ENCODE measurements at regions not wholly inside any gene's neighbourhood (a gene's known extent, or its start where the extent isn't known, plus 50 kb on each side); places are given as distances from the start of the nearest gene placed in this dataset.

GRCh38 chr6:163797296-163797845, 382.9 kb downstream of the QKI start:
- Histone ChIP-seq H3K36me3 (ENCODE audit: control insufficient read depth, insufficient read depth, low read length) (no peaks in the 10 kb centered on the region), H3K14ac (replicated peaks; ENCODE audit: low read depth, low read length) (no peak overlapping the region), H2BK5ac (ENCODE audit: low read depth, low read length, poor library complexity, severe bottlenecking) (no peak overlapping the region), H4K91ac (ENCODE audit: insufficient read depth, low read depth, low read length) (no peak overlapping the region), H3K23ac (ENCODE audit: low read depth, low read length) (no peak overlapping the region), H3K56ac (ENCODE audit: extremely low read depth, insufficient read depth, low read length) (no peak overlapping the region), H3K4me3 (ENCODE audit: insufficient read depth, low read depth, low read length) (no peak overlapping the region), H2BK15ac (ENCODE audit: low read depth, low read length) (no peak overlapping the region), H3K79me1 (ENCODE audit: low read depth in 1 of 2, low read length in 2 of 2) (no peaks in the 10 kb centered on the region), H3K18ac (ENCODE audit: low read depth, low read length) (no peak overlapping the region), H3K4ac (ENCODE audit: low read depth, low read length) (no peak overlapping the region), H4K5ac (ENCODE audit: low read depth, low read length) (no peak overlapping the region), H3K27ac (ENCODE audit: insufficient read depth, low read length) (no peak overlapping the region), H2AK5ac (ENCODE audit: low read depth, low read length) (no peak overlapping the region), H3K9ac (ENCODE audit: low read depth, low read length) (no peak overlapping the region), H3K9me1 (ENCODE audit: insufficient read depth, low read length) (no peaks in the 10 kb centered on the region), H3K4me1 (ENCODE audit: control insufficient read depth, insufficient read depth, low read length) (peaks cover 2% of the 10 kb centered on the region; the same call in 1 of the 2 replicates), H3K27me3 (ENCODE audit: control insufficient read depth, insufficient read depth, low read length) (no peaks in the 10 kb centered on the region), H4K8ac (ENCODE audit: low read depth in 2 of 2, low read length in 2 of 2) (no peak overlapping the region), H2BK20ac (ENCODE audit: low read depth, low read length) (no peak overlapping the region), H3K4me2 (ENCODE audit: low read depth, low read length) (no peak overlapping the region), H2BK120ac (ENCODE audit: low read depth, low read length) (no peak overlapping the region), H4K20me1 (ENCODE audit: insufficient read depth, low read length) (no peaks in the 10 kb centered on the region), H3K9me3 (ENCODE audit: control insufficient read depth, insufficient read depth, low read length) (no peaks in the 10 kb centered on the region), H2AK9ac (replicated peaks; ENCODE audit: low read depth, low read length, poor library complexity) (no peak overlapping the region), H2AFZ (replicated peaks; ENCODE audit: low read length, poor library complexity) (no peak overlapping the region)
- dilution Hi-C loops (cut with HindIII; ENCODE audit: low sequenced_read_pairs, unreplicated experiment): no loop called here
- in situ Hi-C loops (cut with MboI; ENCODE audit: low sequenced_read_pairs): no loop called here
- no TSS peak for BruUV-seq (replicated peaks)
- intact Hi-C loops (cut with micrococcal nuclease): no loop called here
- DNase-seq (no peak), ATAC-seq (ENCODE audit: low read depth) (no peak)
- ChIA-PET POLR2A (ENCODE audit: unreplicated experiment) (no interaction called here), CTCF (no interaction called here)
- WGBS, 2 experiments (ENCODE audit: extremely low coverage in 2 of 2, insufficient read length in 1 of 2): no CpG with 5 or more reads among the region's 3 CpGs
- no peak for TF ChIP-seq POLR2A (IDR thresholded peaks at IDR 0.05; ENCODE audit: low read depth, low read length)
- TF ChIP-seq BHLHE40 (IDR thresholded peaks at IDR 0.05; ENCODE audit: low read depth, low read length): no peak
- TF ChIP-seq RFX5 (IDR thresholded peaks at IDR 0.05; ENCODE audit: low read depth, low read length): no peak
- TF ChIP-seq RAD21 (IDR thresholded peaks at IDR 0.05; ENCODE audit: low read length): no peak
- TF ChIP-seq SMC3 (IDR thresholded peaks at IDR 0.05; ENCODE audit: low read depth, low read length): no peak
- no peak for TF ChIP-seq NFE2L2 (IDR thresholded peaks at IDR 0.05; ENCODE audit: low read depth, low read length)
- TF ChIP-seq, protein P1, sequence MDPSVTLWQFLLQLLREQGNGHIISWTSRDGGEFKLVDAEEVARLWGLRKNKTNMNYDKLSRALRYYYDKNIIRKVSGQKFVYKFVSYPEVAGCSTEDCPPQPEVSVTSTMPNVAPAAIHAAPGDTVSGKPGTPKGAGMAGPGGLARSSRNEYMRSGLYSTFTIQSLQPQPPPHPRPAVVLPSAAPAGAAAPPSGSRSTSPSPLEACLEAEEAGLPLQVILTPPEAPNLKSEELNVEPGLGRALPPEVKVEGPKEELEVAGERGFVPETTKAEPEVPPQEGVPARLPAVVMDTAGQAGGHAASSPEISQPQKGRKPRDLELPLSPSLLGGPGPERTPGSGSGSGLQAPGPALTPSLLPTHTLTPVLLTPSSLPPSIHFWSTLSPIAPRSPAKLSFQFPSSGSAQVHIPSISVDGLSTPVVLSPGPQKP (IDR thresholded peaks at IDR 0.05; ENCODE audit: borderline replicate concordance, low read depth, low read length): no peak
- no peak for TF ChIP-seq CHD1 (IDR thresholded peaks at IDR 0.05; ENCODE audit: low read depth, low read length)
- TF ChIP-seq FOS (IDR thresholded peaks at IDR 0.05; ENCODE audit: low read depth, low read length): no peak
- no peak for TF ChIP-seq RCOR1 (IDR thresholded peaks at IDR 0.05; ENCODE audit: insufficient replicate concordance, low read length)
- TF ChIP-seq USF2 (IDR thresholded peaks at IDR 0.05; ENCODE audit: low read depth, low read length): no peak
- TF ChIP-seq, protein P2, sequence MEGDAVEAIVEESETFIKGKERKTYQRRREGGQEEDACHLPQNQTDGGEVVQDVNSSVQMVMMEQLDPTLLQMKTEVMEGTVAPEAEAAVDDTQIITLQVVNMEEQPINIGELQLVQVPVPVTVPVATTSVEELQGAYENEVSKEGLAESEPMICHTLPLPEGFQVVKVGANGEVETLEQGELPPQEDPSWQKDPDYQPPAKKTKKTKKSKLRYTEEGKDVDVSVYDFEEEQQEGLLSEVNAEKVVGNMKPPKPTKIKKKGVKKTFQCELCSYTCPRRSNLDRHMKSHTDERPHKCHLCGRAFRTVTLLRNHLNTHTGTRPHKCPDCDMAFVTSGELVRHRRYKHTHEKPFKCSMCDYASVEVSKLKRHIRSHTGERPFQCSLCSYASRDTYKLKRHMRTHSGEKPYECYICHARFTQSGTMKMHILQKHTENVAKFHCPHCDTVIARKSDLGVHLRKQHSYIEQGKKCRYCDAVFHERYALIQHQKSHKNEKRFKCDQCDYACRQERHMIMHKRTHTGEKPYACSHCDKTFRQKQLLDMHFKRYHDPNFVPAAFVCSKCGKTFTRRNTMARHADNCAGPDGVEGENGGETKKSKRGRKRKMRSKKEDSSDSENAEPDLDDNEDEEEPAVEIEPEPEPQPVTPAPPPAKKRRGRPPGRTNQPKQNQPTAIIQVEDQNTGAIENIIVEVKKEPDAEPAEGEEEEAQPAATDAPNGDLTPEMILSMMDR (conservative IDR thresholded peaks at IDR 0.05; ENCODE audit: low read depth, low read length): no peak
- no peak for TF ChIP-seq MXI1 (IDR thresholded peaks at IDR 0.05; ENCODE audit: borderline replicate concordance, low read depth, low read length)
- TF ChIP-seq CEBPB (IDR thresholded peaks at IDR 0.05; ENCODE audit: low read depth, low read length): no peak
- TF ChIP-seq MAZ (IDR thresholded peaks at IDR 0.05; ENCODE audit: borderline replicate concordance, low read depth, low read length): no peak

All from IMR-90 (cell line).